ENCODE measurements at regions not wholly inside any gene's neighbourhood (a gene's known extent, or its start where the extent isn't known, plus 50 kb on each side); places are given as distances from the start of the nearest gene placed in this dataset.

GRCh38 chr13:104854007-104854406 is 1681.5 kb downstream of the EFNB2 start:
- TF ChIP-seq CTCF (IDR thresholded peaks at IDR 0.05; ENCODE audit: poor library complexity) (no peak), EZH2 (IDR thresholded peaks at IDR 0.05; ENCODE audit: borderline replicate concordance) (no peak), EZH2phosphoT487 (IDR thresholded peaks at IDR 0.05; ENCODE audit: low read depth, severe bottlenecking, unreplicated experiment) (no peak)

Measured in hepatocyte (in vitro differentiated cells).